ENCODE measurements at regions not wholly inside any gene's neighbourhood (a gene's known extent, or its start where the extent isn't known, plus 50 kb on each side); places are given as distances from the start of the nearest gene placed in this dataset.
A peak's percentile ranks its signal among the peaks of the same experiment; 100 is the strongest.

GRCh38 chr9:107647611-107648010 is 158.0 kb upstream of the KLF4 start:
- Histone ChIP-seq H3K9me3 (replicated peaks in 1 of 3) (no peaks in the 10 kb centered on the region), H3K27ac (no peak overlapping the region), H3K27me3 (no peaks in the 10 kb centered on the region), H3K36me3 (replicated peaks in 1 of 2) (no peaks in the 10 kb centered on the region), H3K4me1 (replicated peaks in 1 of 2) (peaks cover 0 to 9% of the 10 kb centered on the region in 2 donors), H3K4me3 (no peak overlapping the region)
- 76 to 91% (median 90%) methylated on average over 2 to 5 of the region's 5 CpGs for whole genome bisulfite sequencing, 4 donors
- DNase-seq: no peak
- intact Hi-C loops (cut with DNase I): loop anchor here in 1 of 2 donors (10.0 kb wide), 1 partner anchor 87 kb away; no protein-coding TSS in a partner anchor
- no peak for TF ChIP-seq POLR2A (IDR thresholded peaks at IDR 0.05)
- TF ChIP-seq, protein P1, sequence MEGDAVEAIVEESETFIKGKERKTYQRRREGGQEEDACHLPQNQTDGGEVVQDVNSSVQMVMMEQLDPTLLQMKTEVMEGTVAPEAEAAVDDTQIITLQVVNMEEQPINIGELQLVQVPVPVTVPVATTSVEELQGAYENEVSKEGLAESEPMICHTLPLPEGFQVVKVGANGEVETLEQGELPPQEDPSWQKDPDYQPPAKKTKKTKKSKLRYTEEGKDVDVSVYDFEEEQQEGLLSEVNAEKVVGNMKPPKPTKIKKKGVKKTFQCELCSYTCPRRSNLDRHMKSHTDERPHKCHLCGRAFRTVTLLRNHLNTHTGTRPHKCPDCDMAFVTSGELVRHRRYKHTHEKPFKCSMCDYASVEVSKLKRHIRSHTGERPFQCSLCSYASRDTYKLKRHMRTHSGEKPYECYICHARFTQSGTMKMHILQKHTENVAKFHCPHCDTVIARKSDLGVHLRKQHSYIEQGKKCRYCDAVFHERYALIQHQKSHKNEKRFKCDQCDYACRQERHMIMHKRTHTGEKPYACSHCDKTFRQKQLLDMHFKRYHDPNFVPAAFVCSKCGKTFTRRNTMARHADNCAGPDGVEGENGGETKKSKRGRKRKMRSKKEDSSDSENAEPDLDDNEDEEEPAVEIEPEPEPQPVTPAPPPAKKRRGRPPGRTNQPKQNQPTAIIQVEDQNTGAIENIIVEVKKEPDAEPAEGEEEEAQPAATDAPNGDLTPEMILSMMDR (IDR thresholded peaks at IDR 0.05): no peak

DNA sequence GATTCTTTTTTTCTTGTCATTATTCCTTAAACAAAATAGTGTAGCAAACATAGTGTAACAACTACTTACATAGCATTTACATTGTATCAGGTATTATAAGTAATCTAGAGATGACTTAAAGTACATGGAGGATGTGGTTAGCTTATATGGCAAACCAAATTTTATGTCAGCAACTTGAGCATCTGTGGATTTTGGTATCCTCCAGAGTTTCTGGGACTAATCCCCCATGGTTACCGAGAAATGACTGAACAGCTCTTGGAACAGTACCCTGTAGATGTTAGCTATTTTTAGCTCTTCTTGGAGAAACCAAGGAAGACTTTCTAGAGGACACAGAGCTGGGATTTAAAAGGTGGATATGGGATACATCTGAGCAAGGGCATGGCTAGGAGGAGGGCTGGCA is 157.6 kb upstream of the KLF4 start:
- Histone ChIP-seq H3K4me1 (replicated peaks in 1 of 2) (peaks cover 0 to 9% of the 10 kb centered on the region in 2 donors), H3K27me3 (no peaks in the 10 kb centered on the region), H3K27ac (no peak overlapping the region), H3K4me3 (no peak overlapping the region), H3K9me3 (replicated peaks in 1 of 3) (no peaks in the 10 kb centered on the region), H3K36me3 (replicated peaks in 1 of 2) (no peaks in the 10 kb centered on the region)
- no peak for DNase-seq
- WGBS, 4 donors: 86 to 100% (median 92%) methylated on average over 1 of the region's 1 CpG
- TF ChIP-seq, protein P1 (IDR thresholded peaks at IDR 0.05): no peak
- no peak for TF ChIP-seq POLR2A (IDR thresholded peaks at IDR 0.05)
- intact Hi-C loops (cut with DNase I): loop anchor here in 1 of 2 donors (10.0 kb wide), 1 partner anchor 88 kb away; no protein-coding TSS in a partner anchor

DNA sequence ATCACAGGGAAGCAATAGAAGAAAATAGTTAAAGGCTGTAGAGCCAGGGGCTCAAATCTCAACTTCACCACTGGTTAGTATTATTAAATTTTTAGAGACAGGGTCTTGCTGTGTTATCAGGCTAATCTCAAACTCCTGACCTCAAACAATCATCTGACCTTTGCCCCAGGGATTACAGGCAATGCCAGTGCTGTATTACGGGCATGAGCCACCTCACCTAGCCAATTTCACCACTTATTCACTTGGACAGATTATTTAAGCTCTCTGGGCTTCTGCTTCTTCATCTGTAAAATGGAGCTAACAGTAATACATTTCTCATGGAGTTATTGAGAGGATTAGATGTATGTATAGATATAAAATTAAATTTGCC is 155.9 kb upstream of the KLF4 start:
- peak overlapping the region in 2 of 5 donors; percentile 14 to 52 for H3K27ac ChIP-seq
- H3K9me3 ChIP-seq (replicated peaks in 1 of 3): no peaks in the 10 kb centered on the region
- intact Hi-C loops (cut with DNase I): loop anchor here in 1 of 2 donors (10.0 kb wide), 1 partner anchor 89 kb away; no protein-coding TSS in a partner anchor
- H3K4me3 ChIP-seq: no peak overlapping the region
- H3K27me3 ChIP-seq: no peaks in the 10 kb centered on the region
- no peak for DNase-seq
- no peaks in the 10 kb centered on the region for H3K36me3 ChIP-seq (replicated peaks in 1 of 2)
- 79 to 100% (median 85%) methylated on average over 1 of the region's 1 CpG for WGBS, 4 donors
- TF ChIP-seq POLR2A (IDR thresholded peaks at IDR 0.05): no peak
- TF ChIP-seq, protein P1 (IDR thresholded peaks at IDR 0.05): no peak
- peaks cover 0 to 9% of the 10 kb centered on the region in 2 donors for H3K4me1 ChIP-seq (replicated peaks in 1 of 2)

DNA sequence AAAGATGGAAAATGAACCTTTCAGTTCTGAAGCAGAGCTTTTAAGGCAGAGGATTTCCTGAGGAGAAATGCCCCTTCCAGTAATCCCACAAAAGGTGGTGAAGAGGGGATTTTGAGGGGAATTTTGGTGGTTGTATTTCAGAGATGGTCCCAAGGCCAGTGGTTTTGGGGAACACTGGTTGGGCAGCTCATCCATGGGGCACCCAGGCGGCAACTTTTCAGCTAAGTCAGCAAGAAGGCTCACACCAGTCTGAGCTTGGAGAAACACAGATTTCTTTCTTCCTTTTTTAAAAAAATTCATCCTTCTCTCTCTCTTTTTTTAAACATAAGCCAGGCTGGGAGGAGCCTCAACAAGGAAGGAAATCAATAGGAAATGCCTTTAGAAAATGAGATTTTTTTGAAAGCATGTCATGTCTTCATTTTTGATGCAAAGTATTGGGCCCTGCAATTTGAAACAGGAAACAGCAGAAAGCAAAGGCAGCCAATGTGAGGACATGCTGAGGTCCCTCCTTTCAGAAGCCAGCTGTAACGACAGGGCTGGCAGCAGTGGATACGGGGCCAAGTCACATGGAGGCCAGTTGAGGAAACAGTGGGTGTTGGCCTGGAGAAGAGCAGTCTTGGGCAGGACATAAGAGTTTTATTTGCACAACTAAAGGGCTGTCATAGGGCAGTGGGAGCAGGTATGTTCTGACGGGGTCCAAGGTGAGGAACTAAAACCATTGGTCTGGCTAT is 155.3 kb upstream of the KLF4 start:
- WGBS, 4 donors: 54 to 62% (median 59%) methylated on average over 4 of the region's 4 CpGs

More for the DNA sequence above, 155.3 kb upstream of the KLF4 start:
- intact Hi-C loops (cut with DNase I): loop anchor here in 1 of 2 donors (10.0 kb wide), 1 partner anchor 90 kb away; no protein-coding TSS in a partner anchor
- no peak for TF ChIP-seq POLR2A (IDR thresholded peaks at IDR 0.05)
- TF ChIP-seq, protein P1 (IDR thresholded peaks at IDR 0.05): no peak
- no peaks in the 10 kb centered on the region for H3K27me3 ChIP-seq
- peak overlapping the region in 2 of 5 donors; percentile 14 to 52 for H3K27ac ChIP-seq
- H3K4me1 ChIP-seq (replicated peaks in 1 of 2): peaks cover 0 to 9% of the 10 kb centered on the region in 2 donors
- H3K4me3 ChIP-seq: no peak overlapping the region
- peak; percentile 31 to 76 (median 58) for DNase-seq
- no peaks in the 10 kb centered on the region for H3K36me3 ChIP-seq (replicated peaks in 1 of 2)
- H3K9me3 ChIP-seq (replicated peaks in 1 of 3): no peaks in the 10 kb centered on the region

Data from adrenal gland (tissue), 9 donors.